Keratinocyte (primary cell): ENCODE measurements at regions not wholly inside any gene's neighbourhood (a gene's known extent, or its start where the extent isn't known, plus 50 kb on each side); places are given as distances from the start of the nearest gene placed in this dataset.

Experiments
- CTCF ChIP-seq, 3 experiments: IDR thresholded peaks in 1 of 3; conservative IDR thresholded peaks in 1 of 3; optimal IDR thresholded peaks in 1 of 3; 2 replicates in 2 of 3; 3 replicates in 1 of 3; pipeline versions ENCODE3 to v1.5.1; 2011; ENCODE audit warnings: low read length in 3 of 3, mild to moderate bottlenecking in 3 of 3, moderate library complexity in 2 of 3, control low read depth in 1 of 3, inconsistent platforms in 1 of 3; ENCODE audit not compliant: insufficient read depth in 2 of 3; ENCODE audit errors: extremely low read depth in 1 of 3
- EZH2 ChIP-seq: IDR thresholded peaks from one replicate; pipeline ENCODE4 v1.6.1; 2012; ENCODE audit warnings: inconsistent platforms, mild to moderate bottlenecking, low read length, moderate library complexity

- no peak for TF ChIP-seq CTCF (optimal IDR thresholded peaks at IDR 0.05 in 1 of 3, IDR thresholded peaks at IDR 0.05 in 1 of 3, conservative IDR thresholded peaks at IDR 0.05 in 1 of 3; ENCODE audit: extremely low read depth in 1 of 3, insufficient read depth in 2 of 3, low read length in 3 of 3)
- no peak for TF ChIP-seq EZH2
These were observed 750.7 kb downstream of the BRD1 start for GRCh38 chr22:49077036-49077393.
